ENCODE measurements at regions not wholly inside any gene's neighbourhood (a gene's known extent, or its start where the extent isn't known, plus 50 kb on each side); places are given as distances from the start of the nearest gene placed in this dataset.

DNA sequence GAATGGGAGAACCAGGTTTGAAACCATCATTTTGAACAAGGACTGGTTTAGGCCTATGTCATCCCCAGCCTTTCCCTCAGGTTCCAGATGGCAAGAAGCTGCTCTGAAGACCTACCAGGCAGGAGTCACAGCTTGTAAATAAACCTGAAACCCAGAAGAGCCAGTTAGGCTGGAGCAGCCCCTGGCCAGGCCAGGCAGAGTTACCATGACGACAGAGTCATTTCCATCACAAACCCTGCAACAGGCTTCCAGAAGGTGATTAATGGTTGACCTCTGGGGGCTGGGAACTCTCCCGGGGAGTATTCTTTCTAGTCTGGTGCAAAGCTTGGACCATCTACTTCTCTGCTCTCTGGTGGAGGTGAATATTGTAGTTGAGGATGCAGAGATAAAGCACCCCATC is 164.1 kb upstream of the NCAM1 start:
- no peak for DNase-seq

DNA sequence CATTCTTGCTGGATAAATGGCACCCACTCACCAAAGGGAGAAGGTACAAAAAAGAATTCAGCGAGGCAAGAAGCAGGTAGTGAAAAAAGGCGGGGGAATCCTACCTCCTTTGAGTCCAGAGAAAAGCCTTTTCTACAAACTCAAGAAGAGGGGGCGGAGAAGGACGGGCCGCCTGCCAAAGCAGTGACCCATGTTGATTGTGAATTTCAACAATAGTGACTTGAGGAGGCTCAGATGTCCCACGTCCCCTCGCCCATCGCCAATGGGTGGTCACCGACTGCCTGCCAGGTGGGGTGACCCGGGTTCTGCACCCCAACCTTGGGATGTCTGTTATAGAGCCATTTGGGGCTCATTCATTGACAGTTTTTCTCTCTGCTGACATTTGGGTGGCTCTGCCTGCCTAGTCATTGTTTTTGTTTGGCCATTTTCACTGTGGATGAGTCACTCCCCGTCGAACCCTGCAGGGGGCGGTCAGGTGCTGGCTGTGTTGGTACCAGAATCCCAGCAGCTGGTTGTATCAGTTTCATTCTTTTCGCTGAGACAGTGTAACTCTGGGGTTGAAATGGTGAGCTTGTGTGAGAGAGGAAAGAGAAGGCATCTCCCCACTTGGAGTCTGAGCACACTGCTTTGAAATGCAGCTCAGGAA is 163.4 kb upstream of the NCAM1 start:
- DNase-seq = no peak

DNA sequence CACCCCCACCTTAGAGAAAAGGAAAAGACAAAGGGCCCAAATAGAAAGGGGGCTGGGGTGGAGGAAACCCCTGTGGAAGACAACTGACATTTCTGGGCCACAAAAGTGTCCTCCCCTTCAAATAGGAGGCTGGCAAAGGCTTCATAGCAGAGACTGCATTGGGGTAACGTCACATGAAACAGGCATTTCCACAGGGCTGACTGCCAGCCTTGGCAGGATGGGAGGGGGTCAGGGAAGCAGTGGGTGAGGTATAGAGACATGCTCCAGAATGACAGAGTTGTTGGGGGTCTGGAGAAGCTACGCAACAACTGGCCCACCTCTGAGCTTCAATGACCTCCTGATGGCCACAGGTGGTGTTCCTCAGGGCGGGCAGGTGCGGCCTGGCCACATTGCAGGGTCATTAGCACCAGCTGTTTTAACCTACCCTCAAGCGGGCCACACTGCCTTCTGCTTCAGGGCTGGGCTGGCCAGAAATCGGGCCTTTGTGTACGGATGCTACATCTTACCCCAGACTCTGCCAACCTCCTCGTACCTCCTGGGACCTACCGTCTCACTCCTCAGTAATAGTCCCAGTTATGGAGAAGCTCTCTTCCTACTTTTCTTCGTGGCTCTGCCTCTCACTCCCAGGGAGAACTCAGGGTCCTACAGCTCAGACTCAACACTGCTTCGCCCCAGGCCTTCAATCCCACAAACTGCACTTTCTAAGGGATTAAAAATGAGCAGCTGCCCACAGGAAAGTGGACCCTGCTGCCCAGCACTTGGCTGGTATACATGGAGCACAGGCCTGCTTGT is 160.0 kb upstream of the NCAM1 start:
- no peak for DNase-seq

DNA sequence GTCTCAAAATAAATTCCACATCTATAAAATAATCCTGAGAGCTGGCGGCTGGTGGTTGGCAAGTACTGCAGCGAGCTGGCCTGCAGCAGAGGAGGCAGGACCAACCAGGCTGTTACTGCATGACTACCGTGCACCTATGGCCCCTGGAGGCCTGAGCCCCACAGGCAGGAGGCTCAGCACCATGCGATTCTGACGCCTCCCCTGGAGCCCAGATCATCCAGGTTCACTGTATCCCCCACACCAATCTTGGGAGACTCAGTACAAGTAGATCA is 159.5 kb upstream of the NCAM1 start:
- no peak for DNase-seq

DNA sequence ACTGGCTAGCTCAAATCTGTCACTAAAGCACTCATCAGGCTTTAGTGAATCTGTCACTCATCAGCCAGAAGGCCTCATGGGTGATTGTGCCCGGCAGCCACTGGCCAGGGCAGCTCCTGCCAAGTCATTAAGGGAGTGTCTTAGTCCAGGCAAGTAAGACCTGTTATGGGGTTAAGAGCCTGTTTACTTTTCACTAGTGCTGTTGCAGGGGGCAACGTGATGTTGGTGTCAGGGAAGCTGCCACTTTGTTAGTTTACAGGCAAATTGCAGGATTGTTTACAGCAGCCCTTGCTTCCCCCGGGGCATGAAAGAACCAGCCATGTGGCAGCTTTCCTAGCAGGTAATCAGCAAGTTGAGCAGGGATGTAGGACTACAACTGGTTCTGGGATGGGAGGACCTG is 155.6 kb upstream of the NCAM1 start:
- DNase-seq = no peak

DNA sequence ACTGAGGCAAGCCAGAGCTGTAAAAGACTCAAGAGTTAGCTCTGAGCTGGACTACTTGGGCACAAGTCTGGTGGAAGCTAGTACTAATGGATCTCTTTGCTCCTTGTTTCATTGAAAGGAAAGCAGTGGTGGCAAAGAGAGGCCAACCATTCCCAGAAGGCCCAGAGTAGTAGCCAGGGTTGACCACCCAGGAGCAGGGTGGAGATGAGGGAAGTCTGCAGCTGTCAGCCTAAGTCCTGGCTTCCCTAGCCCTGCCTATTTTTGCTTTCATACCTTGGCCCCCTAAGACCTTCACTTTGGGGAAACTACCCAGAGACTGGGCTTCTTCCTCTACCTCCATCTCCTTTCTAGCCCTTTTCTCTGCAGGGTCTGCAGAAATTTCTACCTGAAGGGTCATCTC is 155.0 kb upstream of the NCAM1 start:
- DNase-seq = no peak

DNA sequence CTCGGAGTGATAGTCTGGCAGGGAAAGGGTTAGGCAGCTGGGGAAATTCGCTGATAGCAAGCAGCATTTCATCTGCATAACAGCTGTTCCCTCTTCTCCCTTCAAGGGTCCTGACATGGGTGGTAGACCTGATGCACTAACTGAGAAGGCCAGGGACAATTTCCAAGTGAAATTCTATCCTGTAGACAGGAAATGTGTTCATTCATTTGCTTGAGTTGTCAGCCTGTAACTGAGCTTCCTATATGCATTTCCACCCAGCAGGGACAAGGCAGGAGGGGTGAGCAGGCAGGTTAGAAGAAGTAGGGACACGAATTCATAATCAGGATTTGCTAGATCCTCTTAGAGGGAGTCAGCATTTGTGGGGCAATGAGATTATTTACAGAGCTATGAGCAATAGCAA is 154.3 kb upstream of the NCAM1 start:
- DNase-seq = no peak

DNA sequence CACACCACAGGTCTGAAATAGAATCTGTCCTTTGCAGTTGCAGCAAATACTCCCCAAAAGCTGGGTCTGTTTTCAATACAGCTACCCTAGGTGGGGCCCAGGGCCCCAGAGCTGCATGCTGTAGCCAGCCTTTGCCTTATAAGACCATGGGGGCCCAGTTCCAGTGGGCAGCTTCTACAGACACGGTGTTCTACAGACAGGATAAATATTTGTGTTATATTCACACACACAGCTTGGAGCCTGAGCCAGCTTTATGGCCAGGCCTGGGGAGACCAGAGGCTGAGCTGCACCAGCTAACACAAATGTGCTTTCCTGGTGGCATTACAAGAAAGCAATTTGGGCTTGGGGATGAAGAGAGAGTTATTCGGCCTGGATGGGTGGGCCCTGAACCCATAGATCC is 151.8 kb upstream of the NCAM1 start:
- DNase-seq = no peak

DNA sequence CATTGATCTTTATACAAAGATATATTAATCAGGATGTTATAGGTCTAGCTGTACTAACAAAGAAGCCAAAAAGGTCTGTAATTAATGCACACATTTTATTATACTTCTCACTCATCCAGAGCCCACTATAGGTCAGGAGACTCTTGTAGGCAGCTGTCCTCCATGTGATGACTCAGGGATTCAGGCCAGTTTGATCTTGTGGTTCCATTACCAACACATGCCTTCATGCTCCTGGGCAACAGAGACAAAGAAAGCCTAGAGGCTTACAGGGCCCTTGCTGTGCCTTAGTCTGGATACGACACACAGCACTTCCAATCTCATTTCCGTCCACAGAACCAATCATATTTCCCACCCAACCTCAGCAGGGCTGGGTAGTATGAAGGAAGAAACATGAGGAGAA is 150.3 kb upstream of the NCAM1 start:
- no peak for DNase-seq

DNA sequence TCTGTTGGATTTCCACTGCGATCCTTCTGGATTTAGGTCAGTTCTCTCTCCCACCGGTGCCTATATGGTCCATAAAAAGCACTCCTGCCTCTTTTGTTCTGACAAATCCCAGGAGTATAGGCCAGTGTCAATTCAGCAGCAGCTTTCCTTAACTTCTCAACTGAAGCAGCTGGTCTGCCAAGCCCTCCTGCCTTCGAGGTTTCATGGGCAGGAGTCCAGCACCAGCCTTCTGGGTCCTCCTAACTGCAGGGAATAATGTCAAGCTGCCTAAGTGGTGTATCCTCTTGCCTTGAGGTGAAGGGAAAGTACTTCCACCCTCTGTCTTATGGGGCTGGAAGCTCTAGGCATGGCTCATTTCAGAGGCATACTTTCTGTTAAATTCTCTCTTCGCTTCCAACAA is 149.4 kb upstream of the NCAM1 start:
- no peak for DNase-seq

DNA sequence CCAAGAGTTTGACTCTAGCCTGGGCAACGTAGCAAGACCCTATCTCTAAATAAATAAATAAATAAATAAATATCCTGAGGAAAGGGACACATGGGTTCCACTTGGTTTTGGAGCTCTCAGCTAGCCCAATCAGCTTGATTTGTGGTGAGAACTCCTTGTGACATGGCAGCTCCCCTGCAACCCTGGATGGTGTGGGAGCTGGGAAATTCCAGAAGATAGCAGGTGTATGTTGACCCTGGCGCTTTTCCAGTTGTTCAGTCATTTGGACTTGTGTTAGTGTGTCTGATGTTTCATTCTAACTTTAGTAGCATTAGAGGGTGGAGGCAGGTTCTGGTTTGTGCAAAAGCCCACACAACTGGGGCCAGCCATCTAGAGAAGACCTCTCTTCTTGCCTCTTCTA is 148.5 kb upstream of the NCAM1 start:
- DNase-seq = no peak

DNA sequence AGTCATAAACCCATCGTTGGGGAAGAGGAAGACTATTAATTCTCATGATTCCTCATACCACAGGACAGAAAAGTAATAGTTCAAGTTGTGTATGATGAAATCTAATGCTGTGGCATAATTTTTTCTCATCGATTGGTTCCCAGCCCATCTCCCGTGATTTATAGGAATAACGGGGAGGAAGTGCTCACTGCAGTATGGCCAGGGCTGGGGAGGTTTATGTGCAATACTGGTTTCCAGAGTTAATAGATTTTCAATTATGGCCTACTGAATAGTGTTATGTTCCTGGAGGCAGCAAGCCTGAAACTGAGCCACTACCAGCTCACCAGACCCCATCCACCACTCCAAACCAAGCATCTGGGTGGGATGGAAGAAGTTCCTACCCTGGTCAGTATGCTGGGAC is 147.1 kb upstream of the NCAM1 start:
- no peak for DNase-seq

DNA sequence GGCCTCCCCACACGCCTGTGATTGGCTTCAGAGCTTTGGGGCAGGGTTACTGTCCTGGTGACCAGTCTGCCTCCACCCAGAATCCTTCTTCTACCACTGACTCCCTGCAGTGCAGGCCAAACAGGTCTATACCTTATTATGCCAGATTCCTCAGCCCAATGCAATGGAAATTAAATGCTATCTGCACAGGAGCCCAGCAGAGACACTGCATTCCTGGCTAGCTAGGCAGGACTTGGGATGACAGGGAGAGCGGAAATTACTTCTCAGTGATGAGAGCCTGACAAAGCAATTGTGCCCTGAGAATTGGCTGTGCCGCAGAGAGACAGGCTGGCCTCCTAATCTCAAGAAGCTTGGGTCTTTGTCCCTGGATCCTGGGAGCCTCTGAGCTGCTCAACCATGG is 143.8 kb upstream of the NCAM1 start:
- DNase-seq = no peak

DNA sequence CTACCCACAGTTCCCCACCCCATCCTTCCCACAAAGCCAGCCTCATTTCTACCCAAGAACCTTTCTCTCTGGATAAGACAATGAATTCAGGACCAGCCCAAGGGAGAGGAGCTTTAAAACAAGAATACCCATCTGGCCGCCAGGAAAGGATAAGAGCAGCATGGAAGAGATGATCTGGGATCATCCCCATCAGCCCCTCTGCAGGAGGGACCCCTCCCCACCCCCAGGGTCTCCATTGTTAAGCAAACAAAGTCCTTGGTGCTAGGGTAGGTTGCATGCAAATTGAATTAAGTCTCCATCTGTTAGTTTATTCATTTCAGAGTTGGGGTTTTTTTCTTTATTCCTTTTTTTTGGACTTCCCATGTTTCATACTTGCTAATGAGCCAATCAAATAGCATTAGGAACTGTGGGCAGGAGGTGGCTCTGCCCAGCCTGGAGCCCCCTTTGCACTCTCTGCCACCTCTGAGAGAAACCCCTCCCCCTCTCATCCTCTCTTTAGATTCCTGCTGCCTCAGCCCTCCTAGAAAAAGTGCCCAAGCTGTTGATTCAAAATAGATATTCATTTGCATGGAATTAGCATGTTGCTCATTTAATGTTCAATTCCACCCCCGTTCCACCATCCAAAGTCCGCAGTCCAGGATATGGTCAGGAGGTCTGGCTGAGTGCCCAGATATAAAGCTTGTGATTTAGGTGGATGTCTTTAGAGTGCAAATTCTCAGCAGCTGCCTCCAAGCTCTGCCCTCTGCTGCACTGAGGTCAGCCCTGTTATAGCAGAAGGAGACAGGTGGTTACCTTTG is 138.5 kb upstream of the NCAM1 start:
- DNase-seq = peak; percentile 52

DNA sequence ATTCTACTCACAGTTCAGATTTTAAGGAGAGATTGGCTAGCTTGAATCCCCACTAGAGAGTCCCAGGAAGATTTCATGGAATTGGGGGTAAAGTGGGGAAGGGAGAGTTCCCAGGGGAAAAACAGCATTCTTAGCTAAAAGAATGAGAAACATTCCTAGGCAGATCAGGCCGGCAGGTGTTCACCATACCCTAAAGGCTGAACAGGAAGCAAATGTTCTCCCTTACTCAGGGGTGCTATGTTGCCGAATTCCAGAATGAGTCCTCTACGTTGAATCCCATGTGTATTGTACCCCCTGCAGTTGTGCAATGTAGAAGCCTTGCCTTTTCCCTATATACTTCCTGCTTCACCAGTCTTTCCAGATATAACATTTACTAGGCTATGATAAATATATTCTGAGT is 135.2 kb upstream of the NCAM1 start:
- no peak for DNase-seq

DNA sequence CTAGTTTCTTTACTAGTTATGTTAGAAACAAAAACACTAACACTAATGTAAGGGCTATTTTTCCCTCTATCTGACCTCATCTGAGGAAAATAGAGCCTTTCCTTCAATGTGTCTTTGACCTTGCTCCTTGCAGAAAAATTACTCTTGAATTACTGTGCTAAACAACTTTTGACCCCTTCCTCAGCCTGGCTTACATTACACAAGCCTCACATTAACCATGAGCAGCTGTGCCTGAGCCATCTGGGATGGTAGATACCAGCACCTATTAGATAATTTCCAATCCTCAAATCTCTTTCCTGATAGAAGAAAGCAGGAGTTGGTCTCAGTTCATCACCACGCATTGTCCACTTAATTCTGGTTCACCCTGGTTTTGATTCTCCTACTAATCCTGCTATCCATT is 134.4 kb upstream of the NCAM1 start:
- DNase-seq = no peak

DNA sequence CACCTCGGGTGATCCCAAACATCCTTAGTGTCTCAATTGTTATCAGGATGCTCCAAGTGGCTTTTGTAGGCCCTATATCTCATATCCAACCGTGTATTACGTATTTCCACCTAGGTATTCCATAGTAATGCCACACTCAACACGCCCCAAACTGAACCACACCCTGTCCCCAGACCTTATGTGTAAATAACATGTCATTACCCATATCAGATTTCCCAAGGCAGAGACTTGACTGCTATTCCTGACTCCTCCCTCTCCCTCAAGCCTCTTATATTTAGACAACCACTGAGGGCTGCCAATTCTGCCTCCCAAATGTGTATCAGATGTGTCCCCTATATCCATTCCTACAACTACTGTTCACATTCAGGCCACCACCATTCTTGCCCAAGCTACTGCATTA is 132.8 kb upstream of the NCAM1 start:
- no peak for DNase-seq

DNA sequence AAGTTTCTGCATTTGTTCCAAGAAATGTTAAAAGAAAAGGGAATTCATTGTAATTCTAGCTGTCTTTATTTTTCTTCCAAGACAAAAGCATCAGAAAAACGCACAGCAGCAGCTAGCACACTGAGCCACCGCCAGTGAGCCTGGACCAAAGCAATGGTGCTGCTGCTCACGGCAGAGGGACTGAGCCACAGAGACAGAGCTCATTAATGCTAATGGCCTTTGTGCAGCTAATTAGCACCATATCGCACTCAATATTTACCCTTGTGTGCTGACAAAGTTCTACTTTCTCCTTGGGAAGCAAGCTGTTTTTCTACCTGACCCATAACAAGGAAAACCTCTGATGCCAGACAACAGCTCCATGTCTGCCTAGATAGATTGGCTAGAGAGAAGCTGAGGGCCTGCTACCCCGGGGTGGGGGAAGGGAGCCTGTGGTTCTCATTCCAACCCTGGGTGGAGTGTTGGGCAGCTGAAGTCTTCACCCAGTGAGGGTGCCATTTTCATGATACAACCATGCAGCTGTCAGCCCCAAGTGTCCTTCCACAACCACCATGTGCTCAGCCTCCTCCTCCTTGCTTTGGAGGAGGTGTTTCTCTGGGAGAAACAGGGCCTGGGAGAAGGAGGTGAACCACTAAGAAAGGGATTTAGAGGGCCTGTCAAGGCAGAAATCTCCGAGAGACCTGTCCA is 131.1 kb upstream of the NCAM1 start:
- DNase-seq = no peak

DNA sequence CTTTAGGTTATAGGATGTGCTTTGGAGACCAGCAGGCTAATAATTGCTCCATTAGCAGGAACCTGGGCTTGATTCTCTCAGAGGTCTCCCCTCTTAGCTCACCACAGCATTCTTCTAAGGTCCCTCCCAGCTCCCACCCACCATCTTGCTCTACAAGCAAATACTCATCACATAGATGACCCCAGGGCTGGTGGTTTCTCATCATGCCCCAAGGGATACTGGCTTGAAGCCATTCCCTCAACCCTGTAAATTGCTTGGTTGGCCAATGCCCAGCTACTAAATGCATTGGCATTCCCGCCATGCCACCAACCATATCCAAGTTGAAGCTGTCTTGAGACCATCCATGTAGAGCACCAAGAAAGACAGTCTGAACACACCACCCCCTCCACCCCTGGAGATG is 130.2 kb upstream of the NCAM1 start:
- no peak for DNase-seq

DNA sequence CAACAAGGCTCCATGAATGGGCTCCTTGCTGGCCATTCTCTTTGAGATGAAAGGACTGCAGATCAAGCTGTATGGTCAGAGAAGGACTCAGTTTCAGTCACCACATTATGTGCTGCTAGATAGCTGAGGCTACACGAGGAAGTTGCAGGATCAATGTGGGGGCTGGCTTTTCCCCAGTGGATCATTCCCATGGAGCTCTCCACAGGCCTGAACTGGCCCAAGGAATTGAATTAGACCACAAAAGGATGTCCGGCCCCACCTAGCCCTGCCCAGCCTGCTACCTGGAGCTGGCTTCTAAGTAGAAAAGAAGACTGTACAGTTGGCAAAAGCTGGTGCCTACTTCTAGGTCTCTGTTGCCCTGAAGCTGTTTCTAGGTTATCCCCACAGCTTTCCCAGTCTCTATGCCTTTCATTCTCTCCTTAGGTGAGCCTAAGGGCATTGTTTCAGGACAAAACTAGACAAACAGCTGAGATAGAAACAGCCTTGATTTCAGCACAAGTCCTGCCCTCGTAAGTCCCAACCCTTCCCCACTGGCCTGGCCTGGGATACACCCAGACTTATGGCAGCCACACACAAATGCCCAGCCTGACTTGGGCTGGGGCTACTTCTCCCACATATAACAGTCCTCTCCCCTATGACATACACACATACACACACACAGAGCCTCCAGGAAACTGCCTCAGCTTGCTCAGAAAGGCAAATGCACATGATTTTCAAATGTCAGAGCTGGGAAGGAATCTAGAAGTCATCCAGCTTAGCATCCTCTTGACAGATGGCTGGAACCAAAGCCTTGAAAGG is 129.1 kb upstream of the NCAM1 start:
- DNase-seq = no peak

DNA sequence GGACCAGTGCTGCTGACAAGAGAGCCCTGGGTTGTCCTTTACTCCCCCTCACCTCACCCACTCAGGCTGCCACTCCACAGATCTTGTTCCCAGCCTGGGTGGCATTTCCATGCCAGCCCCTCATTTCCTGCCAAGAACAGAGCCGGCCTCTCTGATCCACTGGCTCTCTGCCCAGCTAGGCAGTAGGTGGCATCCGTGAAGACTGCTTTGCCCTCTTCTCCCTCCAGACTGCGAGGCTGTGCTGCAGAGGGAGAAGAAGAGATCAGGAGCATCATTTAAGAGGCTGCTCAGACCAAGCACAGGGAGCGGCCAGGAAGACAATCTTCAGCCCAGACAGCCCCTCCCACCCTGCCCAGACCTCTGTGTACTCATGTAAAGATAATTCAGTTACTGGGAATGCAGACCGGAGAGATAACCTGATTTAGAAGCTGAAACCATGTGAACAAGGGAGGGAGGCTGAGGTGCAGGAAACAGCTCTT is 126.9 kb upstream of the NCAM1 start:
- no peak for DNase-seq

DNA sequence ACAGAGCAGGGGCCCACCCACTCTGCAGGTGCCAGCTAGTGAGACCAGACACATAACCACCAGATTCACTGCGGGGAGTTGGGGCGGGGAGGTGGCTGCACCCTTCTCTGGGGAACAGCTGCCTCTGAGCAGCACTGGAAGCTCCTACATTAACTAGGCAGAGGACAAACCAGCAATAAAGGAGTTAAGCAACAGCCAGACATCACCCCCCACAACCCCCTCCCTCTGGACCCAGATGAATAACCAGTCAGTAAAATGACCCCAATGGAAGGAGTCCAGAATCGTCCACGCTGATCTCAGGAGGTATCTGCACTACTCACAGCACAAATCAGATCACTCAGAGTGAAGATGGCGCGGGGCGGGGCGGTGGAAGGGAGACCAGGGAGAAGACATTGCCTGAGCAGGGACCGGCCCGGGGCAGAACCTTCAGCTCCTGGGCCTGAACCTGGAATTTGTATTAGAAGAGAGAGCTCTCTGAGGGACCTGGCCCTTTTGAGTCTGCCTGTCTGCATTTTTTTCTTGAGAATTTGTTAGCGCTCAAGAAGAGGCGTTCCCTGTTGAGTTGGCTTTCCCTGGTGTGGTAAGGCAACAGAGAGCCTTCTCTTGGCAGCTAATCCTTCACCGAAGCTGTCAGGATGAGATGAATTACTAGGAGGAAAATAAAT is 125.5 kb upstream of the NCAM1 start:
- no peak for DNase-seq

All from NCI-H1048 (cell line).